H54 (cell line): ENCODE measurements at regions not wholly inside any gene's neighbourhood (a gene's known extent, or its start where the extent isn't known, plus 50 kb on each side); places are given as distances from the start of the nearest gene placed in this dataset.

ENCODE experiments used
- DNase-seq: peaks from one replicate; pipeline ENCODE4 v3.0.0; 2011; ENCODE audit warnings: low spot score, mixed read lengths; ENCODE audit not compliant: insufficient read length
- FAIRE-seq: peaks from 3 replicates; lab custom pipeline; 2011; peaks lifted over from hg19 to GRCh38; lab: Jason Lieb, UNC
- POLR2A ChIP-seq: IDR thresholded peaks from 2 replicates; pipeline ENCODE4 v1.6.1; 2011; ENCODE audit warnings: low read depth, mild to moderate bottlenecking, low read length

DNA sequence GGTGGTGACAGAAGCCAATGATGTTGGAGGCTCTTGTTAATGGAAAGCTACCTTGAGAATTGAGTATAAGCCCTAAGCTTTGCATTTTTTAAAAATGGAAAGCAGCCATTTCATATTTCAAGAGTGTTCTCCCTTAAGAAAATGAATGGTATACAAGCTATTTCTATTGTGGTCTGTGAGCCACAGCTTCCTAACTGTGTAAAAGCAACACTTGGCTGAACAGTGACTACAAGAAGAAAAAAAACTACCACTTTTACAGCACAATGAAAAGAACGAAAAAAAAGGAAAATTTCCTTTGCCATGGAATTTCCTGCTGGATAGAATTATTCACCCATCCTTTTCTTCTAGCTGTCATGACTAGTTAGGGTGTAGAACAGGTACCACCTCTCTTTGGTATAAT lies 397.1 kb upstream of the BTBD3 start:
- FAIRE-seq = no peak

DNA sequence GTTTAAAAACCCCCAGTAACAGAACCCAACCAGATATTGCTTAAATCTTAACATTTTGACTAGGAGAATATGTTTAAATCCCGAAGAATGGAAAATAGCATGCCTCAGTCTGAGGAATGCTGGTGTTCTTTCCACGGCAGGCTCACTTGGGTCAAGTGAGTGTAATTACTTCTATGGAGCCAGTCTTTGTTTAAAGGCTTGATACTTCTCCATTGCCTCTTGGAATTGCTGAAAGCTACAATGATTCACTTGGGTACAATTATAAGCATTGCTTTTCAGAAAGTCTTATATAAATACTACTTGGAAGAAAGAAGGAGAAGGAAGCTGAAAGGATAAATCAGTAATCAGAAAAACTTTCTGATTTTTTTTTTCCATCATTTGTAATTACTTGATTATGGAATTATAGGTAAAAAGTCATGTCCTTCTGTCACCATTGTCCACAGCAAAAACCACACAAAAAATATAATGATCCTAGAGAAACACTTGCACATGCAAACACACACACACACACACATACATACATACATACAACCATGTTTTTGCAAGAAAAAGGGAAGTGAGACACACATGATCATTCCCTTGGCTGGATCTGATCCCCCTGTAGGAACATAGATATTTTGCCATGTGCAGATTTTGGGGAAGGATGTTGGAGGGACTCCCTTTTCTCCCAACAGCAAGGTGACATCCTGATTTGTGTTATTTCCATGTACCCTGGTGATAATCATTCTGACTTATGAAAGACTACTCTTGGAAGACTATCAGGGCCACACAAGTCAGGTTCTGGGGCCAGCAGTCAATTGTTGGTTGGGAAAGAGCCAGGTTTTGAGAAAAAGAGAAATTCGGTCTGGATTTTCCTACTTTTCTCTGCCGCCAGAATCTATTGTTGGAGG lies 396.0 kb upstream of the BTBD3 start:
- DNase-seq (no peak), FAIRE-seq (no peak)
- no peak for TF ChIP-seq POLR2A

More for the DNA sequence above, 397.1 kb upstream of the BTBD3 start:
- TF ChIP-seq POLR2A = no peak
- no peak for DNase-seq

DNA sequence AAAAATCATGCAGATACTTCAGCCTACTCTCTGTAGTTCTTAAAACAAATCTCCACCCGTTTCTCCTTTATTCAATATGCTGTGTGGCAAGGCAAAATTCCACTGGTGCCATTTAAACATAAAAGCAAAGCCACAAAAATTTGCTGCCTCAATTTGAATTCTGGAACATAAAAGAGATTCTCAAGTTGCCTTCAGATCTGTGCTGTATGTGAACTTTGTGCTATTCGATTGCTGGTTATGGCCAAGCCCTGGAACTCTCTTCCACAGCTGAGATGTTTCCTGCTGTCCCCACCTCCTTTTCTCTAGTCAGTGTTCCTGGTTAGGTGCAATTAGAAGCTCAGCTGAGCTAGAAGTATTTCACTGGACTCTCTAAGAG lies 395.3 kb upstream of the BTBD3 start:
- DNase-seq = no peak
- TF ChIP-seq POLR2A = no peak
- no peak for FAIRE-seq

DNA sequence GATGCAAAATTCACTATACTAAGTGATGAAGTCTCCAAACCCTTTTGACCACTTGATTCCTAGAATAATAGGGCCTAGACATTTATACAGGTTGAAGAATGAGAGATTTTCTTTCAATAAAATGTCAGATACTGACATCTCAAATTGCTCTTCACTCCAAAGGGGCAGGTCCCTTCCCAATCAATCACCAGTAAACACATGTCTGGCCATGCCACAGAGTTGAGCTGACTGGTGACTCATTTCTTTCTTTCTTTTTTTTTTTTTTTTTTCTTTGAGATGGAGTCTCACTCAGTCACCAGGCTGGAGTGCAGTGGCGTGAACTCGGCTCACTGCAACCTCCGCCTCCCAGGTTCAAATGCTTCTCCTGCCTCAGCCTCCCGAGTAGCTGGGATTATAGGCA lies 388.6 kb upstream of the BTBD3 start:
- no peak for DNase-seq
- FAIRE-seq = no peak
- no peak for TF ChIP-seq POLR2A

DNA sequence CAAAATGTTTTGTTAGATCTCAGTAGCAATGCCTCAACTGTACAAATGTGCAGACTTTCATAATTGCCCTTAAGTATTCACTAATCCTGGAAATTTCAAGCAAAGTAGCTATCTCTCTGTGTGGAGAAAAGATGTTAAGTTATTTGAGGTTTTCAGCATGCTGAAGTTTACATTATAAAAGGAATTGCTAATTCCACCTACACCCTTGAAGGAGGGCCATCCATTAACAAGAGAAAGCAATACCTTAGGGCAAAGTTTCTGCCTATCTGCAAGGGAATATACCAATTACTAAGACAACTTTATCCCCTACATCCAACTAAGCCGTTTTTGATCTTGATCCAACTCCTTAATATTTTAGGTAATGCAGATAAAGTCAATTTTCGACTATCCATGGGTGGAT lies 380.7 kb upstream of the BTBD3 start:
- FAIRE-seq (no peak), DNase-seq (no peak)
- no peak for TF ChIP-seq POLR2A

DNA sequence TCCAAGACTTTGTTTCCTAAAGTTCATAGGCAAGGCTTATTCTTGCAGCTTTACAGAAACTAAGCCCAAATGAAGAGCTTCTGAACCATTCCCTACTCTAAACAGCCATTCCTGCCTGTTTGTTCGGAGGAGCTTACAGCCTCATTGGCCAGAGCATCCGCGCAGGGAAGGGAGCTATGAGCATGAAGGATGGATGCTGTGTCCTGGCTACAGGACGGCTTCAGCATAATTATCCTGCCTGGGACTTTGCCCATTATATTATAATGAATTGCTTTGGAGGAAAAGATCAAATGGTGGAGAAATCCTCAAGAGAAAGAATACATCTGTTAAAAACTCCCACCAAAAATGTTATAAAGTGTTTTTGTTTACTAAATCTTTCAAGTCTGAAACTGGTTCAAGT lies 378.2 kb upstream of the BTBD3 start:
- FAIRE-seq = no peak
- no peak for TF ChIP-seq POLR2A
- no peak for DNase-seq

DNA sequence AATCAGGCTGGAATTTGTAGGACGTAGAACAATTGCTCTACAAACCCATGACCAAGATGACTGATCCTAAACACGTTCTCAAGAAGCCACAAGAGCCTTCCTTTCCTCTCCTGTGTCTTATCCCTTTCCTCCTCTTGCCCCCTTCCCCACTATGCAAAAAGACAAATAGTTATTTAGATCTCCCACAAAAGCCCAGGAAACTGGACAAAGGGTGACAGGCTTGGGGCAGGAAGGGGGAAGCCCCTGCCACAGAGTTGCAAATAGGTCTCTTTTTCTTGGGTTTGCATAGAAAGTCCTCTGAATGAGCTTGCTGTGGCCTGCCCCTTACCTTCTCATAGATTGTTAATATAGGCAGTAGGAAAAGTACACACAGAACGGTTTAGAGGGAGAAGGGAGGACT lies 377.1 kb upstream of the BTBD3 start:
- no peak for FAIRE-seq
- no peak for DNase-seq
- TF ChIP-seq POLR2A = no peak

DNA sequence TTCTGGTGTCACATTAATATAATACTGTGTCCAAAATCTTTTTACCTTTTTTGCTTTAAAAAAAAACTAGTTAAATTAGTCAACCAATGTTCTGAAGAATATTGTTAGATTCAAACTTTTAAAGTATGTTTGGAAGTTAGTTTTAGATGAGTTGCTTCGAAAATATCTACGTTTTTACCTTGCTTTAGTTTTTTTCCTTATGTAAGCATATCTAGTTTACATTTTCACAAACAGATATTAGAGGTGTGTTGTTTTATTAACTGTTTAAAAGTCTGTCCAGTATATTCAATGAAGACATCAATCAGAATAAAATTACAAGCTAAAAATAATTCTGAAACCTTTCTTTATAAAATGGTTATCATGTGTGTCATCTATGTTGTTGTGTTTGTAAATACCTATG lies 375.0 kb upstream of the BTBD3 start:
- FAIRE-seq = no peak
- no peak for TF ChIP-seq POLR2A
- no peak for DNase-seq

DNA sequence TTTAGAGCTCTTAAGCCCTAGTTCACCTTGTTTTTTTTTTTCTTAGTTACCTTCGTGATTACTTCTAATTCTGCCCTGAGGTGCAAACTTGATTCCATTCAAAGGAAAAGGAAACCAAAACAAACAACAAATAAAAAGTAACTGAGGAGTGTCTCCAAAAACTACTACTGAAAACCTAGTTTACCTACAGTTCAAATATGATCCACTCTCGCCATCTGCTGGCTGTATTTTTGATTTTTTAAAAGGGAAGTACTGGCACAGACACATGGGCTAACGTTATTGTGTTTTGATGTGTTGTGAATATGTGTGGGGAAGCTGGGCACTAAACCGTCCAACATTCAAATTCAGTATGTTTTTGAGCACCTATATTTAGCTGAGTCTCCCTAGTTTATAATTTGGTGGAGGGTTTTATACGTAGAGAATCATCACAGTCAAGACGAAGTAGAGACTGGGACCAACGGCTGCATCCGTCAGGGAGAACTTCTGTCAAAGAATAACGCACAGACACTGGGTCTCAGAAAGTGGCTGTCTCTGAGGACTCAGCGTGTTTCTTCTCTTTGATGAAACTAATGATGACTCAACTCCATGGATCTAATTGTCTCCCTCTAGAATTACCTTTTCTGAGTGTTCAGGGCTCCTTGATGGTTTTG lies 373.5 kb upstream of the BTBD3 start:
- peak; percentile 14 for DNase-seq
- no peak for TF ChIP-seq POLR2A
- no peak for FAIRE-seq

DNA sequence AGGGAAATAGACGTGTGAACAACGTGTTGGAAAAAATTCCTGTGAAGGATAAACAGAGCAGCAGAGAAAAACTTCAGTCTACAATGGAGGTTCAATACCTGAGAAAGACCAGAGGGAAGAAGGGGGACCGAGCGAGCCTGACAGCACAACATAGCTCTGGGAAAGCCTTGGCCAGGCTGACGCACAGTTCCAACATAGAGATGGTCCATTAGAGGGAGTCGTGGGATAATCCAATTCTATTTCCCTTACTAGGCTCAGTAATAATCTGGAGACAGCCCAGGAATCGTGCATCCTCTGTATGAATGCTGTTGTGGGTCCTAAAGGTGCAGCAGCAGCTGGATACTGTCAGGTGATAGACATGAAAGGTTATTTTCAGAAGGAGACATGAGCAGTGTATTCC lies 370.8 kb upstream of the BTBD3 start:
- DNase-seq (no peak), FAIRE-seq (no peak)

DNA sequence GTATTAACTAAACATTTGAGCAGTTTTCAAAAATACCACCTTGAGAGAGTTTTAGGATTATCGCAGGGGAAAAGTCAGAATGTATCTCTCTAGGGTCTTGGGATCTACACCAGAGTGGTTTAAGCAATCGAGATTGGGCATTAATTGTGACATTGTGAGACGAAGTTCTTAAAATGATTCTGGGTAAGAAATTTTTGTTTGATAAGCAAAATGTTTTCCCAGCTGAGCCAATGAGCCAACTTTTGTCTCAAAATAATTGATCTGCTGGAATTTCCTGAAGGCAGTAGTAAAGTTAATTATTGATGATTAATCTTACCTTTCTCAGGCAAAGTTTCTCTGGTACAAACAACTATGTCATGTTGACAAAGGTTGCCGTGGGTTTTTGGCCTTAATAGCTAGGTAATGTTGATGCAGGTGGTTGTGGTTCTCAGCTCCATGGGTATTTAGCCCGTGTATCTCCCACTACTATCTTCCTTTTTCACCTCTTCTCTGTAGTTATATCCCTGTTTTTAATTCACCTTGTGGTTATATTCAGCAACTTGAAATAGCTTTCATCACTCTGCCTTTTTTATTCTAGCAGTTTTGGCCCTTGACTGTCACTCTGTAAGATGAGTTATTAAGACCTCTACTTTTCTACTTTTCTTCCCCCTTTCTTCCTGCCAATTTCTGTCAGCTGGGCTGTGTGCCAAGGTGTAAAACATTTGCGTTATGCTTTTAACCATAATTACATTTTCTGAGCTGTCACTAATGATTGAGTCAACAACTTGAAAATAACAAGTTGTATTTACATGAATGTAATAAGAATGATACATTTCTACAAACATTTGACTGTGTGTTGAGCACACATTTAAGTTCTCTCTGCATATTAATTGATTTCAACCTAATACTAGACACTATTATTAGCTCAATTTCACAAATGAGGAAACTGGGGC lies 368.3 kb upstream of the BTBD3 start:
- FAIRE-seq = no peak
- DNase-seq = no peak
- no peak for TF ChIP-seq POLR2A

More for the DNA sequence above, 370.8 kb upstream of the BTBD3 start:
- no peak for TF ChIP-seq POLR2A

DNA sequence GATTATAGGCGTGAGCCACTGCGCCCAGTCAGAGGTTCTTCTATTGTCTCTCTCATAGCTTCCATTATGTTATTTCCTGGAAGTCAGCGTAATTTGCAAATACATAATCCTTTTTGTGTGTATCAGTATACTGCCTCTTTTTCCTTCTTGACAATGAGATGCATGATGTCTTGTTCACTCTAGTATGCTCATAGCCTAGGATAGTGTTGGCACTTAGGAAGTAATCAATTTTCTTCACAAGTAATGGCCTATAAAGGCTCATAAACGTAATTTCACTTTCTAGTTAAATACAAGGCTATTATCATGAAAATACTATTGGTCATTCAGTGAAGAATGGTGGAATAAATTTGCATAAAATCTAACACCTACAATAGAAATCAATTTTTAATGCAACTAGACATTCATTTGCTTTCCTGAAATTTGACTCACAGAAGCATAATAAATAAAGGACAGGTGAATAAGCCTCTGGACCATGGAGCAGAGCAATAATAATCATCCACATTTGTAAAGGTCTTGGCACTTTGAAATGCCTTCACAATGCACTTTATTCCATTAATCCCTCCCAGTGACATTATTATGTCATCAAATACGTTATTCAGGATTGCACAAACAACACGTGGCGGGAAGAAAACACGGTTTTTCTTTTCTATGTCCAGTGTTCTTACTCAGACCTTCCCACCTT lies 366.9 kb upstream of the BTBD3 start:
- DNase-seq = no peak
- FAIRE-seq = no peak
- TF ChIP-seq POLR2A = no peak

DNA sequence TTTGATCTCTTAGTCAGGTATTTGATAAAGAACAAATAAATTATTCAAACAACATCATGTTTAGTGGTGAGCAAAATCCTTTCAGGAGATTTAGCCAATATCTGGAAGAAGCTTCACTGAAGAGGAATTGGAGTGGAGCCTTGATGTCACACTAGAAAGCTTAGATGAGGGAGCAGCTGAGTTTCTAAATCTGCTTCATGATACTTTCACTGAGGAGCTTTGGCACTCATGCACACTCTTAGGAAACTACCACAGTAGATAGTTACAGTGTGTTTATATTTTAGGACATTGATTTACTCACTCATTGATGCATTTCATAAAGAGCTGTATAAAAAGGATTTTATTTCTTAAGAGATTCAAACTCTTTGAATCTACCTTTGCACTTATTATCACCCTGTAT lies 366.2 kb upstream of the BTBD3 start:
- DNase-seq = no peak
- no peak for TF ChIP-seq POLR2A
- FAIRE-seq = no peak
